Loucy (cell line): ENCODE measurements at regions not wholly inside any gene's neighbourhood (a gene's known extent, or its start where the extent isn't known, plus 50 kb on each side); places are given as distances from the start of the nearest gene placed in this dataset.

Source experiments
- H2AFZ ChIP-seq: fragments of 200-600 bp; sonication (generic); 2 replicates; pipeline ENCODE4 v1.6.0; 2016; ENCODE audit warnings: antibody characterized with exemption, mild to moderate bottlenecking, low read length, moderate library complexity
- H3F3A ChIP-seq: fragments of 200-600 bp; 2 replicates; pipeline ENCODE4 v1.6.0; 2016; ENCODE audit warnings: antibody characterized with exemption, low read depth, mild to moderate bottlenecking
- H3K27me3 ChIP-seq: fragments of 200-600 bp; sonication (generic); 2 replicates; pipeline ENCODE4 v1.6.1; 2014; ENCODE audit warnings: low read length, mild to moderate bottlenecking; ENCODE audit not compliant: insufficient read depth, poor library complexity, severe bottlenecking
- H3K36me3 ChIP-seq: fragments of 200-600 bp; sonication (generic); 2 replicates; pipeline ENCODE4 v1.6.1; 2016; ENCODE audit warnings: low read length; ENCODE audit not compliant: insufficient read depth
- H3K4me1 ChIP-seq: fragments of 200-600 bp; sonication (generic); 2 replicates; pipeline ENCODE4 v1.5.1; 2014; ENCODE audit warnings: low read length, mild to moderate bottlenecking; ENCODE audit not compliant: insufficient read depth, poor library complexity, severe bottlenecking
- H3K4me2 ChIP-seq: fragments of 200-600 bp; sonication (generic); 2 replicates; pipeline ENCODE4 v1.6.0; 2014; ENCODE audit warnings: antibody characterized with exemption, low read length, low read depth, mild to moderate bottlenecking; ENCODE audit not compliant: poor library complexity, severe bottlenecking
- H3K4me3 ChIP-seq: fragments of 200-600 bp; sonication (generic); 2 replicates; pipeline ENCODE4 v1.5.1; 2014; ENCODE audit warnings: low read length, mild to moderate bottlenecking, mixed read lengths; ENCODE audit not compliant: poor library complexity, severe bottlenecking
- H3K79me2 ChIP-seq: fragments of 200-600 bp; sonication (generic); 2 replicates; pipeline ENCODE4 v1.6.1; 2014; ENCODE audit warnings: low read length; ENCODE audit not compliant: insufficient read depth
- H3K9ac ChIP-seq: fragments of 200-600 bp; sonication (generic); 2 replicates; pipeline ENCODE4 v1.6.0; 2014; ENCODE audit warnings: mild to moderate bottlenecking, low read depth, low read length, moderate library complexity; ENCODE audit not compliant: poor library complexity, severe bottlenecking
- H3K9me2 ChIP-seq: fragments of 200-600 bp; sonication (generic); replicated peaks from 2 replicates; pipeline ENCODE4 v1.6.1; 2016; ENCODE audit warnings: low read depth, low read length, mixed read lengths
- H3K9me3 ChIP-seq: fragments of 200-600 bp; sonication (generic); 2 replicates; pipeline ENCODE4 v1.6.1; 2014; ENCODE audit warnings: mild to moderate bottlenecking, antibody characterized with exemption, low read length, low read depth; ENCODE audit not compliant: insufficient read depth
- H4K20me1 ChIP-seq: fragments of 200-600 bp; sonication (generic); 2 replicates; pipeline ENCODE4 v1.6.0; 2014; ENCODE audit warnings: antibody characterized with exemption, low read length, mild to moderate bottlenecking; ENCODE audit not compliant: insufficient read depth, poor library complexity, severe bottlenecking
- CTCF ChIP-seq: fragments of 200-600 bp; sonication (generic); conservative IDR thresholded peaks from 2 replicates; pipeline ENCODE4 v1.5.1; 2014; ENCODE audit warnings: mild to moderate bottlenecking, antibody characterized with exemption, low read length
- EZH2phosphoT487 ChIP-seq: fragments of 200-600 bp; IDR thresholded peaks from 2 replicates; pipeline ENCODE4 v1.6.1; 2018; ENCODE audit warnings: antibody characterized with exemption, mild to moderate bottlenecking, moderate library complexity, borderline replicate concordance

GRCh38 chr14:53333809-53334208 lies 180.7 kb upstream of the DDHD1 start:
- Histone ChIP-seq H3F3A (no peaks in the 10 kb centered on the region), H3K36me3 (no peaks in the 10 kb centered on the region), H3K79me2 (no peaks in the 10 kb centered on the region), H4K20me1 (no peaks in the 10 kb centered on the region), H2AFZ (no peak overlapping the region), H3K4me3 (no peak overlapping the region), H3K27me3 (no peaks in the 10 kb centered on the region), H3K9ac (no peak overlapping the region), H3K4me2 (no peak overlapping the region), H3K9me2 (no peaks in the 10 kb centered on the region), H3K4me1 (no peaks in the 10 kb centered on the region), H3K9me3 (no peaks in the 10 kb centered on the region)
- TF ChIP-seq EZH2phosphoT487 (no peak), CTCF (no peak)

GRCh38 chr14:53331921-53332320 lies 178.8 kb upstream of the DDHD1 start:
- no peaks in the 10 kb centered on the region for H3K9me2 ChIP-seq
- no peaks in the 10 kb centered on the region for H3K79me2 ChIP-seq
- no peaks in the 10 kb centered on the region for H3K9me3 ChIP-seq
- H3K36me3 ChIP-seq = no peaks in the 10 kb centered on the region
- no peak overlapping the region for H2AFZ ChIP-seq
- no peaks in the 10 kb centered on the region for H3K4me1 ChIP-seq
- no peaks in the 10 kb centered on the region for H3K27me3 ChIP-seq
- H4K20me1 ChIP-seq = no peaks in the 10 kb centered on the region
- no peaks in the 10 kb centered on the region for H3F3A ChIP-seq
- no peak overlapping the region for H3K4me3 ChIP-seq
- TF ChIP-seq EZH2phosphoT487 (no peak), CTCF (no peak)
- no peak overlapping the region for H3K9ac ChIP-seq
- H3K4me2 ChIP-seq = no peak overlapping the region

GRCh38 chr14:53331247-53331646 lies 178.1 kb upstream of the DDHD1 start:
- Histone ChIP-seq H4K20me1 (no peaks in the 10 kb centered on the region), H3K4me3 (no peak overlapping the region), H3K9ac (no peak overlapping the region), H3K9me2 (no peaks in the 10 kb centered on the region), H3K36me3 (no peaks in the 10 kb centered on the region), H2AFZ (no peak overlapping the region), H3K4me2 (no peak overlapping the region), H3K79me2 (no peaks in the 10 kb centered on the region), H3F3A (no peaks in the 10 kb centered on the region), H3K27me3 (no peaks in the 10 kb centered on the region), H3K4me1 (no peaks in the 10 kb centered on the region), H3K9me3 (no peaks in the 10 kb centered on the region)
- TF ChIP-seq CTCF = no peak
- no peak for TF ChIP-seq EZH2phosphoT487
